Lower leg skin (tissue), 3 donors: ENCODE measurements at regions not wholly inside any gene's neighbourhood (a gene's known extent, or its start where the extent isn't known, plus 50 kb on each side); places are given as distances from the start of the nearest gene placed in this dataset.

Source experiments
- POLR2A ChIP-seq, 2 donors: fragments of 450-650 bp; IDR thresholded peaks; one replicate each; pipeline ENCODE4 v1.6.1; 2016 to 2017; ENCODE audit warnings: antibody characterized with exemption in 2 of 2, mild to moderate bottlenecking in 1 of 2, moderate library complexity in 1 of 2
- TF ChIP-seq, protein P1 (sequence below), 3 donors: fragments of 450-650 bp; IDR thresholded peaks; one replicate each; pipeline ENCODE4 v1.5.1; 2016; ENCODE audit warnings: antibody characterized with exemption in 3 of 3, mild to moderate bottlenecking in 3 of 3, moderate library complexity in 2 of 3

DNA sequence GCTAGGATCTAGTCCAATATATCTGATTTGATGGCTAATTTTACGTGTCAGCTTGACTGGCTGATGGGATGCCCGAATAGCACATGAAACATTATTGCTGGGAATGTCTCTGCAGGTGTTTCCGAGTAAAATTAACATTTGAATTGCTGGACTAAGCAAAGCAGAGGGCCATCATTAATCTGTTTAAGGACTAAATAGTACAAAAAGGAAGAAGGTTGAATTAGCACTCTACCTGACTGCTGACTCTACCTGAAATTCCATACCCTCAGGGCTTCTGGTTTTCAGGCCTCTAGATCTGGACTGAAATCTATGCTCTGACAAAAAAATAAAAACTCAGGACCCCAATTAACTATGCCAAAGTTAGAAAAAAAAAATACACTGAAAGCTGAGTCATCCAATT, 1021.9 kb downstream of the FAM133A start:
- TF ChIP-seq, protein P1, sequence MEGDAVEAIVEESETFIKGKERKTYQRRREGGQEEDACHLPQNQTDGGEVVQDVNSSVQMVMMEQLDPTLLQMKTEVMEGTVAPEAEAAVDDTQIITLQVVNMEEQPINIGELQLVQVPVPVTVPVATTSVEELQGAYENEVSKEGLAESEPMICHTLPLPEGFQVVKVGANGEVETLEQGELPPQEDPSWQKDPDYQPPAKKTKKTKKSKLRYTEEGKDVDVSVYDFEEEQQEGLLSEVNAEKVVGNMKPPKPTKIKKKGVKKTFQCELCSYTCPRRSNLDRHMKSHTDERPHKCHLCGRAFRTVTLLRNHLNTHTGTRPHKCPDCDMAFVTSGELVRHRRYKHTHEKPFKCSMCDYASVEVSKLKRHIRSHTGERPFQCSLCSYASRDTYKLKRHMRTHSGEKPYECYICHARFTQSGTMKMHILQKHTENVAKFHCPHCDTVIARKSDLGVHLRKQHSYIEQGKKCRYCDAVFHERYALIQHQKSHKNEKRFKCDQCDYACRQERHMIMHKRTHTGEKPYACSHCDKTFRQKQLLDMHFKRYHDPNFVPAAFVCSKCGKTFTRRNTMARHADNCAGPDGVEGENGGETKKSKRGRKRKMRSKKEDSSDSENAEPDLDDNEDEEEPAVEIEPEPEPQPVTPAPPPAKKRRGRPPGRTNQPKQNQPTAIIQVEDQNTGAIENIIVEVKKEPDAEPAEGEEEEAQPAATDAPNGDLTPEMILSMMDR (IDR thresholded peaks at IDR 0.05) = no peak
- TF ChIP-seq POLR2A (IDR thresholded peaks at IDR 0.05) = no peak
